ENCODE measurements at regions not wholly inside any gene's neighbourhood (a gene's known extent, or its start where the extent isn't known, plus 50 kb on each side); places are given as distances from the start of the nearest gene placed in this dataset.
"Not testable (repeated sequence)": the region's sequence is repeated elsewhere in the genome, so short reads cannot be mapped to it uniquely, and the experiment has no call there.

GRCh38 chr7:132030086-132030568 lies 473.7 kb upstream of the PODXL start:
- no peak for DNase-seq (ENCODE audit: low read depth)

DNA sequence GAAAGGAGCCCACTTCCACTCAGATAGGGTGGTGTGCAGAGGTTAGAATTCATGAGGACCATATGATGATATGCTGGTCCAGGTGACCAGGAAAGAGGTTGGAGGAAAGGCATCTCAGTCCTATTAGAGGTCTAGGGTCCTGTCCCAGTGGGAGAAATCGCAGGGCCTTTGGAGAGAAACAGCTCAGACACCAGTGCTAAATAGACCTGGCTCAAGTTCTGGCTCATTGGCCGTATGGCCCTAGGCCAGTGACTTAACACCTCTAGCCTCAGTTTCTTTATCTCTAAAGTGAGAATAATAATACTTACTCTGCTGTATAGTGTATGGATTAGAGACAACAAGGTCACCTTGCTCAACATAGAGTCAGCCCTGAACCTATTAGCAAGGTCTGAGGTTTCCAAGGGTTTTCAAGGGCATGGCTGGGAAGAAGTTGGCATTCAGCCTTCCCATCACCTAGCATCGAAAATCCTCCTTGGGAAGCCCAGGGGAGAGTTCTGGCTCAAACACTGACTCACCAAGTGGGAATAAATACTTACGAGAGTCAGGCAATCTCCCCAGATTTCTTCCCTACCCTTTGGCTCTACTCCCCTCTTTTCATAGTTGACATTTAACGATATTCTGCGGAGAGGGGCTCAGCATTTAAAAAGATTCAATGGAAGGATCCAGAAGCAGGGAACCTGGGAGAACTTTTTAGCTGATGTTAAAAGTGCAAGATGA lies 473.1 kb upstream of the PODXL start:
- no peak for DNase-seq (ENCODE audit: low read depth)

DNA sequence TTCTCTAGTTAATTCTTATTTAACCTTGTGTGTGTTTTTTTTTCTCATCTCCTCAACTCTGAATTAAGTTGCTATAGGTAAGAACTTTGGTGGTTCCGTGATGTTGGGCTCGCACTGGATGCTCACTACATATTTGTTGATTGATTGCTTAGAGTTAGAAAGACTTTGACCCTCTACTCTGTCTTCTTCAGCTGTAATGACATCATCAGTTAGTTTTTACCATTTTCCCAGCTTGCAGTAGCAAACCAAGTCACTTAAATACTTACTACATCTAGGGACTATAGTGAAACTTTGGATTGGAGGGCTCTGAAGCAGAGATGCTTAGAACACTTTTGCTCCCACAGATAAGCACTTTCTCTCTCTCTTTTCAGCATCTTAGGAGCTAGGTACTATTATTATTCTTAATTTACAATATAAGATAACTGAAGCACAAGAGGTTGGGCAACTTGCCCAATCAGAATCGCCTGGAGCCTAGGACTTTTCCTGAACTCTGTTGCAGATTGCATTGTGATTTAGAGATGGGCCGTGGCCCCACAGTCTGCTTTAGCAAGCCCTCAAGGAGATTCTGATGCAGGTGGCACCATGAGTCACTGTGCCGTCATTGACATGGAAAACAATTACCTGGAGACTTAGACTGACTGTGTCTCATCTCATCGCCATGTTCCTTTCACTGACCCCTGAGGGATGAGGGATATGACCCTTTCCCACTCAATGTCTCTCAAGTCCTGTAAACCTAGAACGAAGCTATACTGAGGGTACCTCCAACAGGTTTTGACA lies 471.9 kb upstream of the PODXL start:
- DNase-seq (ENCODE audit: low read depth): no peak

GRCh38 chr7:132024290-132024689 lies 467.9 kb upstream of the PODXL start:
- DNase-seq (ENCODE audit: low read depth): no peak

DNA sequence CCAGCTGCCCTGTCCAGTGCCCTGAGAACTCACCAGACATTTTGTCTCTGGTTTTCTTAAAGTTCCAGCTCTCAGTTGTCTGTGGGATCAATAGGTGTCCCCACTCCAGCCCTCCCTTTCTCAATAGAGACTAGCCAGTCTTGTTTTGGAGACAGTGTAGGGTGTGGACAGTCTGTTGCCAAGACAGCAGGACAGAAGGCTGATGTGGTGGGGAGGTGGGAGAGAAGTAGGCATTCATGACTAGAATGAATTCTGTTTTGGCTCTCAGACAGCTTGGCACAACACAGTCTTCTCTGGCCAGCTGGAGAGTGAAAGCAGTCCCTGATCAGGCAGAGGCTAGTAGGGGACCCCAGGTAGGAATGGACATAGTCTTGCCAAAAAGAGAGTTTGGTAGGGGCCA lies 467.0 kb upstream of the PODXL start:
- DNase-seq (ENCODE audit: low read depth): no peak

- DNase-seq (ENCODE audit: low read depth): no peak
These were observed 465.8 kb upstream of the PODXL start for GRCh38 chr7:132022188-132022587.

DNA sequence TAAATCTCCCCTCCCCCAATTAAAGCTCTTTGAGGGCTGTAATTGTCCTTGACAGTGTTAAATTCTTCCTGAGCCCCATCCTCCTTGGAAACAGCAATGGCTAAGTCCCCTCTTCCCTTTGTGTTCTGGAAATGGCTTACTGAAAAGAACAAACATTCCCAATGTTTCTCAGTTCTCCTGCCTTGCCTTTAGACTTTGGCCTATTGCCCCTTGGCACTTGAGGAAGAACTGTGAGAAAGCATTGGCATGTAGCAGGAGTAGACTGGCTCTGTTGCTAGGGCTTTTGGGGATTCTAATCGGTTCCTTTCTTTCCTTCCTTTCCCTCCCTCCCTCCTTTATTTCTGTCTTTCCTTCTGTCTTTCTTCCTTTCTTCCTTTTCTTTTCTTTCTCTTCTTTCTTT lies 463.3 kb upstream of the PODXL start:
- DNase-seq (ENCODE audit: low read depth): no peak

DNA sequence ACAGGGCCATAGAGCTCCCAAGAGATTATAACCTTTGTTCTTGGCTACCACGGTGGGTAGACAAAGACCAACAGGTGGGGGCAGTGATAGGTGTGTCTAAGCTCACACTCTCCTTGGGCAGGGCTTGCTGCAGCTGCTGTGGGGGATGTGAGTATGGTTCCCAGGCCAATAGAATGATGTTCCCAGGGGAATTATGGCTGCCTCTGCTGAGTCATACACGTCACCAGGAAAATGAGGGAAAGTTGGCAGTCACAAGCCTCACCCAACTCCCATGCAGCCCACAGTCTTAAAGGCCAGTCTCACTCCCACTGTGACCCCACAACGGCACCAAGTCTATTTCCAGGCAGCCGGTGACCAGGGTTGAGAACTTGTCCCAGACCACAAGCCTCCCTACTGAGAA lies 453.4 kb upstream of the PODXL start:
- DNase-seq (ENCODE audit: low read depth): no peak

DNA sequence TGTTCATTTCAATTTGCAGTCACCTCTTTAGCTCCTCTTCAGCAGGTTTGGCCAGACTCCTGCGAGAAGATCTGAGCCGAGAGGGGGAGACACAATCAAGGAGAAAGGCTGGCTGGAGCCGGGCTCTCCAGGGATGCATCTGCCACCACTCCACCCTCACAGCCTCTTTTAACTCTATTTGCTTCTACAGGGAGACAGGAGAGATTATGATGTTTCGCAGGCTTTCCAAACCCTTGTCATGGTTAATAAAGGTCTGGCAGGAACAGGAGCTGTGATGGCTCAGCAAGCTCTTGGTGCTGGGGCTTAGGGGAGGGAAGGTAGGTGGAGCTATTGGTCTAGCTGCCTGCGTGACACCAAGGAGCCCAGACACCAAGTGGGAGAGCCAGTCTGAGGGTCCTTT lies 448.1 kb upstream of the PODXL start:
- no peak for DNase-seq (ENCODE audit: low read depth)

DNA sequence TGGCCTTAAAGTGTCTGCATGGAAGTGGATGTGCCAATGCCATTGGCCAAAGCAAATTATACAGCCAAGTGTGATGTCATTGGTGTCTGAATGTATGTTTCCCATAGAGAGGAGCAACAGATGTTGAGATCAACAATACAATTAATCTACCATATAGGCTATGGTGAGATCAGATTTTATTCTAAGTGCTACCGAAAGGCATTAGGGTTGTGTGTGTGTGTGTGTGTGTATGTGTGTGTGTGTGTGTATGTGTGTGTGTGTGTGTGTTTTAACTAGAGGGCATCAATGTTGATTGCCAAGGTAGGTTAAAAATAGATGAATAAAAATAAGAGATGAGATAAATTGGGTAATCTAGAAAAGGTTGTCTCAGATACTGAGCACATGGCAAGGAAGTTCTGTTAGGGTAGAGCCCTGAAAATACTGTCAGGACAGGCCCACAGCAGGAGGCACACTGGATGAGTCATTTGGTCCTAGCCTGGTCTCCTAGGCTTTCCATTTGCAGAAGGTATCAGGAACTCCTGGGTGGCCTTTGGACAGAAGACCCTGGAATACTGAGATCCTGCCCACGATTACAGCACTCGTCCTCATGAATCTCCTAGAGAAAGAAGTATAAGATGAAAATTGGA lies 446.0 kb upstream of the PODXL start:
- DNase-seq (ENCODE audit: low read depth): no peak

GRCh38 chr7:132001146-132001545 lies 444.7 kb upstream of the PODXL start:
- no peak for DNase-seq (ENCODE audit: low read depth)

DNA sequence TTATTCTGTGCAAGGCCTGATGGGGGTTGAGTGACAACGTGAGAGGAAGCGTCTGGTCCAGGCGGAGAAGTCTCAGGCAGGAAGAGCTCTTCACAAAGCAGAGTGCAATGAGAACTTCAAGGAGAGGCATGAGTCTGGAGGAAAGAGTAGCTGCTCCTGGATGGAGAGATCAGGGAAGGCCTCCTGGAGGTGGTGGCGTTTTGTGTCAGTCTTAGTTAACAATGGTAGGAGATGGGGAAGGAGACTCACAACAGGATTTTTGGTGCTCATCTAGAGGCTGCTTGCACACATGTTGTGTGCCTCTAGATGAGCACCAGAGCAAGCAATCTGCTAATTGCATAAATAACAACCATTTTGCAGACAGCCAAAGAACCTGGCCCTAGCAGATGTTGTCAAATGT lies 442.8 kb upstream of the PODXL start:
- DNase-seq (ENCODE audit: low read depth): no peak

DNA sequence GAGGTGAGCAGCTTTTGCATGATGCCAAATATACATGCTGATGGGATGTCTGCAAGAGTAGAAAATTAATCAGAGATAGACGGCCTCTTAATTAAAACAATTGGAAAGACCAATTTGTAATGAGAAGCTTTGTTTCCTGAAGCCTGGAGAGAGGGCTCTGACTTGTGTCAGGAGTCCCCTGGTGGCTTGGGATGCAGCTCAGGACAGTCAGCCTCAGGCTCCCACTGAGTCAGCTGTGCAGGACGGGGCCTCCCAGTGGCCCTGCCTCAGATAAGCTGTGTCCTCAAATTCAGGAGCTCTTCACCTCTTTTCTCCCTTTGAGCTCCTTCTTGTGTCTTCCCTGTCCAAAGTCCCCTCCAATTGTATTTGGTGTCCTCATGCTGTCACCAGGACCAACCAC lies 438.9 kb upstream of the PODXL start:
- no peak for DNase-seq (ENCODE audit: low read depth)

- DNase-seq (ENCODE audit: low read depth): not testable (repeated sequence)
These were observed 424.6 kb upstream of the PODXL start for GRCh38 chr7:131981069-131981468.

- DNase-seq (ENCODE audit: low read depth): not testable (repeated sequence)
These were observed 421.7 kb upstream of the PODXL start for GRCh38 chr7:131978118-131978517.

DNA sequence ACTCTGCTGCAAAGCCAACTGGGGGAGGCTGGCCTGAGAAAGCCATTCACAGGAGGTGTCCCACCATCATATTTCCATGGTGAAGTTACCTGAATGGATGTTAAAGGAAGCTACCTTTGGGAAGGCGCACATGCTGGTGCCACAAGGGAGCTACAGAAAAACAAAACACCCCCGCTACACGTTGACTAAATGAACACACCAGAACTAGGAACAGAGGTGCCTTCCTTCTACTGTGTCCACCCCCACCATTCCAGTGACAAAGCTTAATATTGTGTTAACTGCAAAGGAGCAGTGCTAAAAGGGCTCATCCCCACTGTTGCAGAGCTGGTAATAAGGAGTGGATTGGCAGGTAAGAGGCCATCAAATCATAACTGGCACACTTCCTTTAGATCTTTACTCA lies 420.0 kb upstream of the PODXL start:
- DNase-seq (ENCODE audit: low read depth): no peak

- no peak for DNase-seq (ENCODE audit: low read depth)
These were observed 418.2 kb upstream of the PODXL start for GRCh38 chr7:131974671-131975070.

DNA sequence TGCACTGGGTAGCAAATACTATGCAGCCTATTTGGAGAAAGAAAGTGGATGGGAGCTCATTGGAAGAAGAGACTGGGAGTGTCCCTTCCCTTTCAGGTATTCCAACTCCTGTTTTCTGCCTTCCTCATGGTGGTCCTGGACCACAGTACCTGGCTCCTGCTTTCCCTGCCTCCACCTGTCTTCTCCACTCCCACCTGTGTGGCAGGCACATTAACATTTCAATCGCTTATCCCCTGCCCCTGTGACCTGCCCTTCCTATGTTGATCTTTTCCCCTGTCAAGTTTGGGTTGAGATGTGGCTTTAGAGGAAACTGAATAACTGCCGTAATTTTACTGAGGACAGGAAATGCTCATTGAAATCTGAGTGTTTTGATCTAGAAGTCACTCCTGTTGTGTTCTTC lies 415.8 kb upstream of the PODXL start:
- no peak for DNase-seq (ENCODE audit: low read depth)

DNA sequence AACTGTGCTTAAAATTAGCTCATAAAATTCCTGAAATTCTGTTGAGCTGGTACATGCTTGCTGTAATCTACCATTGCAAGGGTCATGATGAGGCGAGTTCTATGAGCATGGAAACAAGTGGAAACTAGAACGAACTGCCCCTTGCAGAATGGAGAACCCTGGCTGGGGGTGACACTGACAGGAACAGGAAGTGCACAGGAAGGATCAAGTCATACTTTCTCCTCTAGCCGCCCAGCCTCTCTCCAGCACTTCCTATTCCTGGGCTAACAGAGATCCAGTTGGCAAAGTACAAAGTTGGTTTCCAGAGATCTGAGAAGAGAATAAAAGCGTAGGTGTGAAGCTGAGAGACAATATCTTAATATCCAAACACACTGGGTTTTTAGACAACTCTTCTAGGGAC lies 414.2 kb upstream of the PODXL start:
- no peak for DNase-seq (ENCODE audit: low read depth)

DNA sequence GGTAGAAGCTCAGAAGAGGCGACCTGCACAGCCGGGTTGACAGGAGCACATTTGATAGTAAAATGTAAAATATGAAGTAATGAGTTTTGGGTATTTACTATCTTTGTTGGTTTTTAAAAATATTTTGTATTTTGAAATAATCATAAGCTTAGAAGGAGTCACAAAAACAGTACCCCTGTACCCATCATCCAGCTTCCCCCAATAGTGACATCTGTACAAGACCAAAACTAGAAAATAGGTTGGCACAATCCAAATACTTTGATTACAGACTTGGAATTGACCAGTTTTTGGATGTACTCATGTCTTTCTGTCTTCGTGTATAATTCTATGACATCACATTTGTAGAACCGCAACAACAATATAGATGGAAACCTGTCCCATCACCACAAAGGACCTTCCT lies 413.1 kb upstream of the PODXL start:
- DNase-seq (ENCODE audit: low read depth): no peak

DNA sequence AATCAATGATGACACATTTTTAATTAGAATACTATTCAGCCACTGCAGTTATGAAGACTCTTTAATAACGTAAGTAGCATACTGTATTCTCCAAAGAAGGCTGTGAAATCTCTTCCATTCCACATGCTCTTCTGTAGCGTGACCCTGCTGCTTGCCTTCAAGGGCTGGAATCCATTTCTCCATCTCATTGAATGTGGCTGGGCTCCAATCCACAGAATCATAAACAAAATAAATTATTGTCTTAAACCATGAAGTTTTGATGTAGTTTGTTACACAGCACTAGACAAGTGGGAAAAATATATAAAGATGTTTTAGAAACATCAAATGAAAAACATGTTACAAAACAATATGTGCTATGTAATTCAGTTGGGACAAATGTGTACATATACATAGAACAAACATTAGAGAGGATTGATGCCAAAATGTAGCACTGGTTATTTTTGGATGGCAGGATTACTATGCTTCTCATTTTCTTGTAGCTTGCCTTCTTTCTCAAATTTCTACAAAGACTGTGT lies 410.8 kb upstream of the PODXL start:
- no peak for DNase-seq (ENCODE audit: low read depth)

DNA sequence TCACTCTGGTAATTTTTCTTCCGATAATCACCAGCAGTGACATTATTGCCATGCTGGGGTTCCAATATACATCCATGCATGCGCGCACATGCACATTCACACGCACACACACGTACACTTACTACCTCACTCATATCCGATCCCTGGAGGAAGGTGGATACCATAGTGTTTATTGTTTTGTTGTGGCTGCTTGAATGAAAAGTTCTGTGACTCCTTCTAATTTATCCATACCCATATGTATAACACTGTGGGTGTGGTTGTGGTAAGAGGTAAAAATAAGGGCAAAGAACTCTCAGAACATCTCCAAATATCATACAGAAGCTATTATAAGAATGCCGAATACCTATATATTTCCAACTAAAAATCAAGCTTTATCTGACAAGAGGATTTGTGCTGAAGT lies 407.8 kb upstream of the PODXL start:
- no peak for DNase-seq (ENCODE audit: low read depth)
